KMS-11 (cell line): ENCODE measurements at regions not wholly inside any gene's neighbourhood (a gene's known extent, or its start where the extent isn't known, plus 50 kb on each side); places are given as distances from the start of the nearest gene placed in this dataset.

Source experiments
- H2AFZ ChIP-seq: fragments of 200-600 bp; sonication (generic); 2 replicates; pipeline ENCODE4 v1.6.1; 2016; ENCODE audit warnings: antibody characterized with exemption, mixed run types, low read depth
- H3K27ac ChIP-seq: fragments of 200-600 bp; sonication (generic); 2 replicates; pipeline ENCODE4 v1.6.1; 2016; ENCODE audit warnings: mild to moderate bottlenecking, mixed run types
- H3K27me3 ChIP-seq: fragments of 200-600 bp; sonication (generic); 2 replicates; pipeline ENCODE4 v1.6.1; 2017; ENCODE audit warnings: mild to moderate bottlenecking, low read depth, mixed run types, moderate library complexity; ENCODE audit not compliant: insufficient read depth
- H3K36me3 ChIP-seq: fragments of 200-600 bp; sonication (generic); 2 replicates; pipeline ENCODE4 v1.6.1; 2017; ENCODE audit warnings: mild to moderate bottlenecking, mixed run types; ENCODE audit not compliant: insufficient read depth
- H3K4me1 ChIP-seq: fragments of 200-600 bp; sonication (generic); 2 replicates; pipeline ENCODE4 v1.6.1; 2016; ENCODE audit warnings: mild to moderate bottlenecking, low read depth, mixed run types; ENCODE audit not compliant: poor library complexity, severe bottlenecking
- H3K4me2 ChIP-seq: fragments of 200-600 bp; sonication (generic); 2 replicates; pipeline ENCODE4 v1.7.0; 2016; ENCODE audit warnings: mild to moderate bottlenecking, mixed run types
- H3K4me3 ChIP-seq: fragments of 200-600 bp; sonication (generic); IDR thresholded peaks from 2 replicates; pipeline ENCODE4 v1.6.1; 2017; ENCODE audit warnings: low read depth, low read length, mixed read lengths; ENCODE audit not compliant: insufficient read depth
- H3K79me2 ChIP-seq: fragments of 200-600 bp; sonication (generic); 2 replicates; pipeline ENCODE4 v1.6.1; 2016; ENCODE audit warnings: low read depth, mixed run types; ENCODE audit not compliant: insufficient read depth
- H3K9ac ChIP-seq: fragments of 200-600 bp; sonication (generic); 2 replicates; pipeline ENCODE4 v1.6.1; 2016; ENCODE audit warnings: mild to moderate bottlenecking, mixed run types
- H4K20me1 ChIP-seq: fragments of 200-600 bp; sonication (generic); 2 replicates; pipeline ENCODE4 v1.6.1; 2016; ENCODE audit warnings: mild to moderate bottlenecking, mixed run types; ENCODE audit not compliant: insufficient read depth
- TF ChIP-seq, protein P1 (sequence below): fragments of 200-600 bp; sonication (generic); conservative IDR thresholded peaks from 2 replicates; pipeline ENCODE4 v1.6.1; 2017; ENCODE audit warnings: low read depth, mild to moderate bottlenecking, antibody characterized with exemption, low read length, moderate library complexity, mixed read lengths

DNA sequence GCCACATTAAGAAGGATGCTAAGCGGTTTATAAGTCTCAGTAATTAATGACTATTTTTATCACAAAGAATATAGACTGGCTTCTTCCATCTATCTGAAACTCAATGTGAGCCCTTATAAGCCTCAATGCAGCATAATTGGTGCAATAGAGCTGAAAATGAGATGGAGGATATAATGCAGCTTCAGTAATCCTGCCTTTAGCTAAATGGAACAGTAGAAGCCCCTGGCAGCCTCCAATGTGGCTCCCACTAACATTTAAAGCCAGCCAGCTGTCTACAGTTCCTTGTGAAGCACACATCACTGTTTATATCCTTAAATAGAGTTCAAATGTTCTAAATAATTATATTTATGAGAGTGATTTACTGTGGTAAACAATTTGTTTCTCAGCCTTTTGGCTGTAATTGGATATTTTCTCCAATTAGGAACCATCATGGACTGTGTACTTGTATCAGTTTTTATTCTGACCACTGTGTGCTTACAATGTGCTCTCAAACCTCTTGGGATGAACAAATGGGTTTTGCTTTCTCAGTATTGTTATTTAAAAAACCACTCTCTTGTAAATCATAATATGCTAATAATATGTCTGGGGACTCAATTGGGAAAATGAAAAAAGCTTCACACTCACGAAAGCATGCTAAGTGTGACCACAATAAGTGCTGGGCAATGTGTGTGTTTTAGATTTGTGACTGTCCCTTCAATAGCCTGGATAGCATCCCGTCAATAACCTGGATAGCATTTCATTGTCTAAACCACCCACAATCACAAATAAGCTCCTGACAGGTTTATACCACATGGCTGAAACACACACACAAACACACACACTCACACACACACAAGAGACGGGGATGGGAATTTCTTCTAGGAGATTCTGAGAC is 366.6 kb downstream of the GBE1 start:
- Histone ChIP-seq H3K9ac (no peak overlapping the region), H3K4me1 (no peaks in the 10 kb centered on the region), H4K20me1 (no peaks in the 10 kb centered on the region), H3K79me2 (no peaks in the 10 kb centered on the region), H3K27me3 (no peaks in the 10 kb centered on the region), H3K4me2 (no peak overlapping the region), H3K27ac (no peak overlapping the region), H3K36me3 (no peaks in the 10 kb centered on the region), H3K4me3 (no peak overlapping the region), H2AFZ (no peak overlapping the region)
- TF ChIP-seq, protein P1, sequence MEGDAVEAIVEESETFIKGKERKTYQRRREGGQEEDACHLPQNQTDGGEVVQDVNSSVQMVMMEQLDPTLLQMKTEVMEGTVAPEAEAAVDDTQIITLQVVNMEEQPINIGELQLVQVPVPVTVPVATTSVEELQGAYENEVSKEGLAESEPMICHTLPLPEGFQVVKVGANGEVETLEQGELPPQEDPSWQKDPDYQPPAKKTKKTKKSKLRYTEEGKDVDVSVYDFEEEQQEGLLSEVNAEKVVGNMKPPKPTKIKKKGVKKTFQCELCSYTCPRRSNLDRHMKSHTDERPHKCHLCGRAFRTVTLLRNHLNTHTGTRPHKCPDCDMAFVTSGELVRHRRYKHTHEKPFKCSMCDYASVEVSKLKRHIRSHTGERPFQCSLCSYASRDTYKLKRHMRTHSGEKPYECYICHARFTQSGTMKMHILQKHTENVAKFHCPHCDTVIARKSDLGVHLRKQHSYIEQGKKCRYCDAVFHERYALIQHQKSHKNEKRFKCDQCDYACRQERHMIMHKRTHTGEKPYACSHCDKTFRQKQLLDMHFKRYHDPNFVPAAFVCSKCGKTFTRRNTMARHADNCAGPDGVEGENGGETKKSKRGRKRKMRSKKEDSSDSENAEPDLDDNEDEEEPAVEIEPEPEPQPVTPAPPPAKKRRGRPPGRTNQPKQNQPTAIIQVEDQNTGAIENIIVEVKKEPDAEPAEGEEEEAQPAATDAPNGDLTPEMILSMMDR = no peak

DNA sequence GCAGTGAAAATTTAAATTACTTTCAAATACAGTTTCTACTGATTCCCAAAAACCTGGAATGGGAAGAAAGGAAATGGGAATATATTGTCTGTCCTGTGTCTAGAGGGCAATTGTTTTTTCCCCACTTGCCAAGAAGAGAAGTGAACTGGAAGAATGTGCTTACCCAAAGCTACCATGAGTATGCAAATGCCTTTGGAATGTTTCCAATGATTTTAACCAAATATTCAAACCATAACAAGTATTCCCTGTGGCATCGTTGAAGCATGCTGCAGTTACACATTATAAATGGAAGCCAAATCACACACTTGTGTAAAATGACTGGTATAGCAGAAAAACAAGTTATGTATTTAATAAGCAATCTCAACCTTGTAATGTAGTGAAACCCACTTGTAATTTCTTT is 368.2 kb downstream of the GBE1 start:
- H3K4me2 ChIP-seq = no peak overlapping the region
- no peaks in the 10 kb centered on the region for H3K36me3 ChIP-seq
- no peaks in the 10 kb centered on the region for H3K4me1 ChIP-seq
- TF ChIP-seq, protein P1 = no peak
- no peak overlapping the region for H2AFZ ChIP-seq
- no peaks in the 10 kb centered on the region for H3K27me3 ChIP-seq
- no peak overlapping the region for H3K27ac ChIP-seq
- H3K9ac ChIP-seq = no peak overlapping the region
- H3K79me2 ChIP-seq = no peaks in the 10 kb centered on the region
- H3K4me3 ChIP-seq = no peak overlapping the region
- H4K20me1 ChIP-seq = no peaks in the 10 kb centered on the region

DNA sequence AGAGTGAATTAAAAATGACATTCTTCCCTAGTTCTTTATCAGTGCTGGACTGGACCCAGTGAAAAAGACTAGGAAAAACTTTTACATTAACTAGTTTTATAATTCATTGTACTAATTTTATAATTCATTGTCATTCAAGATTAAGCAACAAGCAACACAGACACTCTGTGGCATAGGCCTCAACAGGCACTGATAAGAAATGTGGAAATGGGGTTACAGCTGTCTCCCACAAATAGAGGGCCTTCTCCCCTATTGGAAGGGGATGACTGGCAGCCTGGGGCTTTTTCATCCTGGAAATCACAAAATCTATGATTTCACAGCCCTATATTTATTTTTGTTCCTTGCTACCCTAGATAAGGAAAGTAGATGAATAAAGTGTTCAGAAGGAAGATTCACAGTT is 370.6 kb downstream of the GBE1 start:
- Histone ChIP-seq H3K79me2 (no peaks in the 10 kb centered on the region), H3K4me1 (no peaks in the 10 kb centered on the region), H2AFZ (no peak overlapping the region), H3K27ac (no peak overlapping the region), H3K27me3 (no peaks in the 10 kb centered on the region), H3K4me2 (no peak overlapping the region), H4K20me1 (no peaks in the 10 kb centered on the region), H3K9ac (no peak overlapping the region), H3K4me3 (no peak overlapping the region), H3K36me3 (no peaks in the 10 kb centered on the region)
- TF ChIP-seq, protein P1 = no peak

DNA sequence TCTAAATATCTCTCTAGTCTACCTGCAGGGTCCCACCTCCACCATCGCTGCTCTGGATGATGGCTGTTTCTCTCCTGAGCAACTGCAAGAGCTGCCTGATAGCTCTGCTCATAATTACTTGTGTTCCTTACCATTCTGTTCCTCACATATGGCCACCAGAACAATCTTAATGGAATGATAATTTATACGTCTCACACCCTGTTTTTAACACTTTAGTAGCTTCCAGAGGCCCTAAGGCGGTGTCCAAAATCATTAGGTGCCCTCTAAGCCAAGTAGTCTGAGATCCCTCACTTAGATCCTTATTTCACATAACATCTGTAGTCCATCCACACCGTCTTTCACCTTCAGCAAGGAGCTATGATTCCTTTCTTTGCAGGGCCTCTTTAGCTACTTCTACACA is 373.3 kb downstream of the GBE1 start:
- Histone ChIP-seq H2AFZ (no peak overlapping the region), H3K9ac (no peak overlapping the region), H3K27ac (no peak overlapping the region), H3K4me2 (no peak overlapping the region), H3K79me2 (no peaks in the 10 kb centered on the region), H3K4me3 (no peak overlapping the region), H4K20me1 (no peaks in the 10 kb centered on the region), H3K27me3 (no peaks in the 10 kb centered on the region), H3K4me1 (no peaks in the 10 kb centered on the region), H3K36me3 (no peaks in the 10 kb centered on the region)
- TF ChIP-seq, protein P1 = no peak
